Ectodermal cell (in vitro differentiated cells): ENCODE measurements at regions not wholly inside any gene's neighbourhood (a gene's known extent, or its start where the extent isn't known, plus 50 kb on each side); places are given as distances from the start of the nearest gene placed in this dataset.

Experiments
- H3K27ac ChIP-seq: 2 replicates; pipeline ENCODE4 v1.7.0; 2013; ENCODE audit warnings: mild to moderate bottlenecking, low read depth, low read length; ENCODE audit not compliant: insufficient read depth, poor library complexity, severe bottlenecking
- H3K27me3 ChIP-seq: 2 replicates; pipeline ENCODE4 v1.7.0; 2013; ENCODE audit warnings: mild to moderate bottlenecking, low read length; ENCODE audit not compliant: insufficient read depth, control insufficient read depth, poor library complexity, severe bottlenecking
- H3K36me3 ChIP-seq: one replicate; pipeline ENCODE4 v1.7.0; 2013; ENCODE audit warnings: low read length; ENCODE audit not compliant: control insufficient read depth, insufficient read depth
- H3K4me1 ChIP-seq: one replicate; pipeline ENCODE4 v1.7.0; 2013; ENCODE audit warnings: low read length; ENCODE audit not compliant: control insufficient read depth, insufficient read depth
- H3K4me3 ChIP-seq: 2 replicates; pipeline ENCODE4 v1.7.0; 2013; ENCODE audit warnings: low read depth, low read length, control low read depth; ENCODE audit not compliant: insufficient read depth
- H3K9me3 ChIP-seq: 2 replicates; pipeline ENCODE4 v1.7.0; 2013; ENCODE audit warnings: mild to moderate bottlenecking, low read length, moderate library complexity; ENCODE audit not compliant: control insufficient read depth
- WGBS, 2 experiments: methylation state at CpG; one replicate each; pipeline ENCODE4 v1.1.7; 2013; ENCODE audit warnings: missing lambda C conversion rate in 2 of 2; 5-methylcytosine and 5-hydroxymethylcytosine counted together

DNA sequence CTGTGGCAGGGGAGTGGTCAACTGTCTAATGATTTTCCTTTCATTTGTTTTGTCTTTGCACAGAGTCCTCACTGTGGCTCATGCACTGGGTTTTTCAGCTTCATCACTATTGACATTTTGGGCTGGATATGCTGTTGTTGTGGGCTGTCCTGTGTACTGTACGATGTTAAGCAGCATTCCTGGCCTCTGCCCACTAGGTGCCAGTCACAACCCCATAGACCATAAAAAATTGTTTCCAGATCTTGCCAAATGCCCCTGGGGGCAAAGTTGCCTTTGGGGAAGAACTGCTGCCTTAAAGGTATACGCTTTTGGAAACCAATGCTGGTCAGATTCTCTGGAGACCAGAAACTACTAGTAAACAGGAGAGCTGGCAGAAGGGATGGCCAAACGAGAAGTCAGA lies 310.4 kb downstream of the SPRY2 start:
- Histone ChIP-seq H3K27me3 (no peaks in the 10 kb centered on the region), H3K4me1 (no peaks in the 10 kb centered on the region), H3K36me3 (no peaks in the 10 kb centered on the region), H3K27ac (no peak overlapping the region), H3K9me3 (no peaks in the 10 kb centered on the region), H3K4me3 (no peak overlapping the region)
- WGBS, 2 experiments = 86 to 97% methylated on average over 2 to 3 of the region's 3 CpGs

DNA sequence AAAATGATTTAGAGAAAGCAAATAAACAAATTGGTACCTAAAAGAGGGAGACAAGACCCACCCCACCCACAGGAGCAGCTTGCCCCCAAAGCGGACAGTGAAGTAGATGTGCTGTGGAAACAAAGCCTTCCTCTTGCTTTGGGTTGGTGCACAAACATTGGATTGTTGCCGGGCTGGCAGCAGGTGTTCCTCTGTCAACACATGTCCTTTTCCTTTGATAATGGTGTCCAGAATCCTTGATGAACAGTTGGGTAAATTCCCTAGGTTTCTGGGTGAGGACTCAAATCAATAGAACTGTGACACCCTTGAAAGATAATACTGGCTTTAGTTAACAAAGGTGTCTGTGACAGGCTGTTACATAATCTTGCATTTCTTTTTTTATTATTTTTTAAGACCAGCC lies 311.8 kb downstream of the SPRY2 start:
- Histone ChIP-seq H3K4me3 (no peak overlapping the region), H3K27me3 (no peaks in the 10 kb centered on the region), H3K27ac (no peak overlapping the region), H3K9me3 (no peaks in the 10 kb centered on the region), H3K36me3 (no peaks in the 10 kb centered on the region), H3K4me1 (no peaks in the 10 kb centered on the region)
- WGBS, 2 experiments = 92 to 95% methylated on average over 2 of the region's 2 CpGs

DNA sequence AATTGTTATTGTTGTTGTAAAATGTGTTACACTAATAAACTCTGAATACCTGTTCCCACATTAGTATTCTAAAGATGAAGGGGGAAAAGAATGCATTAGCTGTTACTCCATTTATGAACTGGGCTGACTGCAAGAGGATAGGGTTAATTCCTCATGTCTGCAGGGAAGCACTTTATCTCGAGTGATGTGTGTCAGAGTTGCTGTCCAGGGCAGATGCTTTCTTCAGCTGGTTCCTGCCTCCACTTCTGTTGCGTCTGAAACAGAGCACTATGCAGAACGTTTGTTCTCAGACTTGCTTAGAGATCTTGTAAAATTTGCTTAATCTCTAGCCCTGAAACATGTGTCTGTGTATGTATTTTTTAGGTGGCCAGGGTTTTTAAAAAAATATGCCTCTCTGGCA lies 318.8 kb downstream of the SPRY2 start:
- Histone ChIP-seq H3K36me3 (no peaks in the 10 kb centered on the region), H3K4me1 (peaks cover 5% of the 10 kb centered on the region), H3K27me3 (no peaks in the 10 kb centered on the region), H3K4me3 (no peak overlapping the region), H3K27ac (no peak overlapping the region), H3K9me3 (no peaks in the 10 kb centered on the region)
- 25 to 38% methylated on average over 3 of the region's 3 CpGs for WGBS, 2 experiments

DNA sequence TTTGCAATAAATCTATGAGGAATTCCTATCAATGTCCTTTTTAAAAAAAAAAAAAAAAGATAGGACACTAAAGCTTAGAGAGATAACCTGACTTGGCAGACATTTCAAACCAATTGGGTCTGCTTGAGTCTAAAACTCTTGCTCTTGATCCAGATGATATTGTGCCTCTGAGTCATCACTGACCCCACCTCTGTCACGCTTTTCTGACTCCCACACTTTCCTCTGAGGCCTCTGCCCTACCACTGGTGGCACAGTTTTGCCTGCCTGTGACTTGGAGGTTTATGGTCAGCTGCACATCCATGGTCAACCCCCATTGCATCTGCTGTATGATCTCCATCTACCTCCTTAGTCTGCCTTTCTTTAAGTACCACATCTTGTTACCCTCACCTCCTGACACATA lies 328.7 kb downstream of the SPRY2 start:
- 89 to 100% methylated on average over 1 of the region's 1 CpG for WGBS, 2 experiments
- H3K27me3 ChIP-seq = no peaks in the 10 kb centered on the region

DNA sequence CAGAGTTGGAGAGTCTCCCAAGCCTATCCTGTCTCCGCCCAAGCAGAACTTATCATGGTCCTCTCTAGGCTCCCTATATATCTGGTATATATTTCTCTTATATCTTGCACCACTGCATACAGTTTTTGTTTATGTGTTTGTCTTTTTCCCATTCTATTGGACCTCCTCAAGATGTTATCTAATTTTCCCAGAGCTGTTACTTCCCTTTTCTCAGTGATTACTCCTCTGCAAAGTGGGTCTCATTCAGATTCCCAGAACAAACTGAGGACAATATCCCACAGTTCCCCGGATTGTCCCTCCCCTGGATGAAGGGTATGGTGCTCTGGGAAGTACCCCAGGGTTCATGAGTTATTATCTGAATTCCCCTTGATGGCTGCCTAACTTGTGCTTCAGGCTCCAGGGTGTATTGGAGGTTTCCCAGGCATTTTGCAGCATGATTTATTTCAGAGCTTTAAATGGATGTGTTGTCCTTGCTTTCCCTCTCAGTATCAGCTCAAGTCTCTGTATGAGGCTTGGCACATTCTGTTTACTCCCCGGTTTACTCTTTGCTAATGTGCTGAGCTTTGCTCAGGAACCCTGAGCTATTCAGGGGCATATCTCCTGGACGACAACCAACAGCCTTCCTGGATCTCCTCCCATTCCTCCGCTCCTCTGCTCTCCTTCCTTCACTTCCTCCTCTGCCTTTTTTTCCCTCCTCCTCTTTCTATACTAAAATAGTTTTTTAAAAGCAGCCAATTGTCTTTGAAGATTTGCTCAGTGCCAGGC lies 329.3 kb downstream of the SPRY2 start:
- WGBS, 2 experiments = 86 to 92% methylated on average over 5 of the region's 5 CpGs
- H3K27ac ChIP-seq = no peak overlapping the region
- no peaks in the 10 kb centered on the region for H3K36me3 ChIP-seq
- no peak overlapping the region for H3K4me3 ChIP-seq
- no peaks in the 10 kb centered on the region for H3K9me3 ChIP-seq
- H3K27me3 ChIP-seq = no peaks in the 10 kb centered on the region
- H3K4me1 ChIP-seq = no peaks in the 10 kb centered on the region

More for the DNA sequence above, 328.7 kb downstream of the SPRY2 start:
- H3K4me3 ChIP-seq = no peak overlapping the region
- no peaks in the 10 kb centered on the region for H3K36me3 ChIP-seq
- no peaks in the 10 kb centered on the region for H3K9me3 ChIP-seq
- H3K4me1 ChIP-seq = no peaks in the 10 kb centered on the region
- no peak overlapping the region for H3K27ac ChIP-seq

GRCh38 chr13:80010846-80011245 lies 330.1 kb downstream of the SPRY2 start:
- Histone ChIP-seq H3K27ac (no peak overlapping the region), H3K4me1 (no peaks in the 10 kb centered on the region), H3K9me3 (no peaks in the 10 kb centered on the region), H3K4me3 (no peak overlapping the region), H3K27me3 (no peaks in the 10 kb centered on the region), H3K36me3 (no peaks in the 10 kb centered on the region)
- WGBS, 2 experiments = 87 to 89% methylated on average over 3 to 4 of the region's 4 CpGs

DNA sequence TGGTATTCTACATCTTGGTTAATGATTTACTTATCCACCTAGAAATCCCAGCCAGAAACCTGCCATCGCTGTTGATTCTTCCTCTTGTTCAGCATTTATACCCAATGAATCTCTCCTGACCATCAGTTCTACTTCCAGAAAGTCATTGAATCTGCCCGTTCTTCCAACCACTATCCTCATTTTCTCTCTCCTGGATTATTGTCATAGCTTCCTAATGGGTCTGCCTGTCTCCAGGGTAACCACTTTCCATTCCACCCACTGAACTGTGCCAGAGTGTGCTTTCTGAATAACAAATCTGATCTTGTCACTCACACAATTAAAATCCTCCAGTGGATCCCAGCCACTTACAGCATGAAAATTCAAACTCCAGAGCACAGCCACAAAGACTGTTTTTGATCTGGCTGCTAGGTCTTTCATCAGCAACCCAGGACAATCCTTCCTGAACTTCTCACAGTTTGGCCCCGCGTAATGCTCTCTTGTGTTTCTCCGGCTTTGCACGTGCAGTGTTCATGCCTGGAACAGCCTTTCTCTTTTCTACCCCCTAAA lies 330.6 kb downstream of the SPRY2 start:
- Histone ChIP-seq H3K36me3 (no peaks in the 10 kb centered on the region), H3K27me3 (no peaks in the 10 kb centered on the region), H3K27ac (no peak overlapping the region), H3K4me3 (no peak overlapping the region), H3K9me3 (no peaks in the 10 kb centered on the region), H3K4me1 (no peaks in the 10 kb centered on the region)
- WGBS, 2 experiments = 89 to 91% methylated on average over 6 of the region's 6 CpGs

- H3K4me3 ChIP-seq = no peak overlapping the region
- H3K4me1 ChIP-seq = no peaks in the 10 kb centered on the region
- no peak overlapping the region for H3K27ac ChIP-seq
Observed at GRCh38 chr13:80009760-80010159, 331.2 kb downstream of the SPRY2 start.

DNA sequence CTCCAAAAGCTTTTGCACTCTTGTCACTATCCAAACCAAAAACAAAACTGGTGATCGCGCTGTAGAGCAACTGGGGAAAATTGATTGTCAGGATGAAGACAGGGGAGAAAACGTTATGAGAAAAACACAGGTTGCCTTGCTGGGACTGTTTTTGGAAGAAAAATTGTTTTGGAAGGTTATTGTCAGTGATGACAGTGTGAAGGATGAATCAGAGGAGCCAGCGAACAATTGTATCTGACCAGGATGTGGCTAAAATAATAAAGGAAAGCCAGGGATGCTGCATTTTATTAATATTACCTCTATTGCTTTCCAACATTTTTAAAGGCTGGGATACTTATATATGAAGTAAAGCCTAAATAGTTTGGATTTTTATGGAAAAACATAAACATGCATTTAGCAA lies 334.0 kb downstream of the SPRY2 start:
- Histone ChIP-seq H3K4me3 (no peak overlapping the region), H3K36me3 (no peaks in the 10 kb centered on the region), H3K27ac (no peak overlapping the region), H3K4me1 (no peaks in the 10 kb centered on the region), H3K9me3 (no peaks in the 10 kb centered on the region), H3K27me3 (no peaks in the 10 kb centered on the region)
- 94 to 95% methylated on average over 4 of the region's 4 CpGs for WGBS, 2 experiments

More at GRCh38 chr13:80009760-80010159, 331.2 kb downstream of the SPRY2 start:
- Histone ChIP-seq H3K9me3 (no peaks in the 10 kb centered on the region), H3K27me3 (no peaks in the 10 kb centered on the region), H3K36me3 (no peaks in the 10 kb centered on the region)

DNA sequence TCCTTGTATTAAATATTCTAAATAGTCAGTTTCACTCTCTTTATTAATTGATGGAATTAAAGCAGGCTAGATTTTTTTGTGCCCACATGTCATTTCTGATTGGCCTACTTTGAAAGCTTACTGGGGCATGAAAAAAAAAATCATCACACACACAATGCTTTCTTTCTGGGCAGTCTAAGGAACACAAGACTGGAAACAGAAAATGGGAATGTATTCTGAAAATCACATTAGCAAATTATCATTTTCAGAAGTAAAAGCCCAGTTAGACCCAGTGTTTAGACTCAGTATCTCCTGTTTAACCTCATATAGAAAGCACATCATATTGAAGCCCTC lies 339.4 kb downstream of the SPRY2 start:
- Histone ChIP-seq H3K4me3 (no peak overlapping the region), H3K36me3 (no peaks in the 10 kb centered on the region), H3K4me1 (no peaks in the 10 kb centered on the region), H3K27ac (no peak overlapping the region), H3K27me3 (no peaks in the 10 kb centered on the region), H3K9me3 (no peaks in the 10 kb centered on the region)
